GM18951 (cell line): ENCODE measurements at regions not wholly inside any gene's neighbourhood (a gene's known extent, or its start where the extent isn't known, plus 50 kb on each side); places are given as distances from the start of the nearest gene placed in this dataset.
"Not testable (repeated sequence)": the region's sequence is repeated elsewhere in the genome, so short reads cannot be mapped to it uniquely, and the experiment has no call there.

ENCODE experiments used
- POLR2A ChIP-seq: IDR thresholded peaks from 4 replicates; pipeline ENCODE4 v1.6.1; 2011; ENCODE audit warnings: mild to moderate bottlenecking; ENCODE audit not compliant: insufficient read length, insufficient read depth; ENCODE audit errors: extremely low read depth
- in situ Hi-C: fragments of 300-500 bp; cut with MboI; formaldehyde crosslinking; loops from one replicate; pipeline ENCODE4 v1.12.0; 2022; ENCODE audit warnings: low sequenced_read_pairs, mixed read lengths, inconsistent platforms; ENCODE audit not compliant: unreplicated experiment

DNA sequence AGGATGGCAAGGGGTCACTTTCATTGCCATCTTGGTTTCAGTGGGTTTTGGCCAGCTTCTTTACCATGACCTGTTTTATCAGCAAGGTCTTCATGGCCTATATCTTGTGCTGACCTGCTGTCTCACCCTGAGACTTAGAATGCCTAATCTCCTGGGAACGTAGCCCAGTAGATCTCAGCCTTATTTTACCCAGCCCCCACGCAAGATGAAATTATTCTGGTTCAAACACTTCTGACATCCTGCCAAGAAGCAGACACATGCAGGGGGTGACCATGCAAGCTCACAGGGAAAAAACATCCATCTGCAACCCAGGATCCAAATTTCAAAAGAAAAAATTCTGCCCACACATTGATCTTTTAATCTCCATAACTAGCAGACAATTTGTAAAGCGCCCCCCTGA lies 88.4 kb upstream of the EEPD1 start:
- TF ChIP-seq POLR2A: no peak
- in situ Hi-C loops: no loop called here

DNA sequence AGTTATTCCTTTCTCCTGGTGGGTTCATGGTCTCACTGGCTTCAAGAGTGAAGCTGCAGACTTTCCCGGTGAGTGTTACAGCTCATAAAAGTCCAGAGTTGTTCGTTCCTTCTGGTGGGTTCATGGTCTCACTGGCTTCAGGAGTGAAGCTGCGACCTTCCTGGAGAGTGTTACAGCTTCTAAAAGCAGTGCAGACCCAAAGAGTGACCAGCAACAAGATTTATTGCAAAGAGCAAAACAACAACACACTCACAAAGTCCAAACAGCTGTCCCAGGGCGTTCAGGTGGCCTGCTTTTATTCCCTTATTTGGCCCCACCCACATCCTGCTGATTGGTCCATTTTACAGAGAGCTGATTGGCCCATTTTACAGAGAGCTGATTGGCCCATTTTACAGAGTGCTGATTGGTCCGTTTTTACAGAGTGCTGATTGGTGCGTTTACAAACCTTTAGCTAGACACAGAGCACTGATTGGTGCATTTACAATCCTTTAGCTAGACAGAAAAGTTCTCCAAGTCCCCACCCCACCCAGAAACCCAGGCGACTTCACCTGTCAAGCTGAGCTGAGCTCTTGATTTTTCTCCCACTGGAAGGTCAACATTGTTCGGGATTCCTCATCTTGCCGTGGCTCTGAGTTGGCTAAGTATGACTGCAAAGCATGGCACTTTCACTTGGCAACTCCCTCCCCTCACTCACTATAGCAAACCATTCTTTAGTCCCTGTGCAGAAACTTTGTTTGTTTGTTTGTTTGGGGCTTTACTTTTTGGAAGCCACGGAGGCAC lies 87.3 kb upstream of the EEPD1 start:
- in situ Hi-C loops: not testable (repeated sequence)

DNA sequence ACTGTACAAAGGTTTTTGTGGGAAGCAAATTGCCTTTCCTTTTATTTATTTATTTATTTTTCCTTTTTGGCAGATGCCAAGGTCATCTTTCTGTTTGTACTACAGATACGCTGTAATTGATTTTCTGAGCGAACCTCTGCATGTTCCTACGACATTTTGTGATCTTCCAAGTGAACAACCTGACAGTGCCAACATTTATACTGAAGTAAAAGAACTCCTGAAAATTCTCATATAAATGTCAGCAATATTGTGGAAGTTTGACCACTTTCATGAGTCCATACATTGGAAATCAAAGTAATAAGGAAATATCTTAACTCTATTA lies 86.8 kb upstream of the EEPD1 start:
- in situ Hi-C loops: no loop called here

DNA sequence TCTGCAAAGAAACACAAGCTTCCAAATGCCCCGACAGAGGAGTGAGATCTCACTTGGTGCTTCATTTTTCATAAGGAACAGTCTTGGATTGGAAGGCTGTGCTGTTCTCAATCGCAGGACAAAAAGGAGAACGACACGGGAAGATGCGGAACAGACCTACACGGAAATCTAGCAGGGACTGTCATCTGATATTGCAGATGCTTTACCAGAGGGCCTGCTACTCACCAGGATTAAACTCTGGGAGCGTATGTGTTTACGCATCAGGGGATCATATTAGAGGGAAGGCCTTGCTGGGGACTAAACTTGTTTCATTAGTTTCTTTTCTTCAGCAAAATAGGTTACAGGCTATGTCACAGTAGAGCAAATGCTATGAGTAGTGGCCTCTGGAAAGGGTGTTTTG lies 82.8 kb upstream of the EEPD1 start:
- no peak for TF ChIP-seq POLR2A
- in situ Hi-C loops: no loop called here

More for the DNA sequence above, 86.8 kb upstream of the EEPD1 start:
- TF ChIP-seq POLR2A: no peak

DNA sequence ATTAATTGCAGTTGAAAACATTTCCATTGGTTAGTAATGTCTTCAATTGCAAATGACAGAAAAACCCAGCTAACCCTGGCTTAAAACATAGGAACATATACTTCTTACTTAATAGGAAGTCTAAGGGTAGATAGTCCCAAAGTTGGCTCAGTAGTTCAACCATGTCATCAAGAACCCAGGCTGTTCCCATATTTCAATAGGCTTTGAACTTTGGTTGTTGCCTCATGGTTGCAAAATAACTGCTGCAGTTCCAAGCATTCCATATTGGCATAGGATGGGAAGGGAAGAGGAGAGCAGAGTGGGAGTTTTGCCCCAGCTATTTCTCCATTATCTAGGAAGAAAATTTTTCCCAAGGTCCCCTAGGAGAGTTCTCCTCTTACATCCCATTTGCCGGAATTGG lies 81.4 kb upstream of the EEPD1 start:
- TF ChIP-seq POLR2A: no peak
- in situ Hi-C loops: no loop called here

DNA sequence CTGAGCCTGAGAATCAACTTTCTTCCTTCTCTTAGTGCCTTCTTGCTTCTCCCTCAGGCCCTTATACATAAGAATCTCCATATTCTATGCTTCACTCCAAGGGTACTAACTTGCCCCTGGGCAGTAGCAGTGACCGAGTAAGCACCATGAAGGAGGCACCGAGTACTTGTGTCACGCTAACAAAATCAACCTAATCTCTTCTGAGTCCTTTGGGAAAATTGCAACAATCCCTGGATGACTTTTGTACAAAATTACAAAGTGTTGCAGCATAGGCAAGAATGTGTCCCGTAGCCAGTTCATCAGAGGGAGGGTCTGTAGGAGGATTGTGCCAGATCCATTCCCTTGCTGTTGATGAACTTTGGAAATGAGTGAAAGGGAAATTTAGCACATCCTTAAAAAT lies 80.4 kb upstream of the EEPD1 start:
- TF ChIP-seq POLR2A: no peak
- in situ Hi-C loops: no loop called here

DNA sequence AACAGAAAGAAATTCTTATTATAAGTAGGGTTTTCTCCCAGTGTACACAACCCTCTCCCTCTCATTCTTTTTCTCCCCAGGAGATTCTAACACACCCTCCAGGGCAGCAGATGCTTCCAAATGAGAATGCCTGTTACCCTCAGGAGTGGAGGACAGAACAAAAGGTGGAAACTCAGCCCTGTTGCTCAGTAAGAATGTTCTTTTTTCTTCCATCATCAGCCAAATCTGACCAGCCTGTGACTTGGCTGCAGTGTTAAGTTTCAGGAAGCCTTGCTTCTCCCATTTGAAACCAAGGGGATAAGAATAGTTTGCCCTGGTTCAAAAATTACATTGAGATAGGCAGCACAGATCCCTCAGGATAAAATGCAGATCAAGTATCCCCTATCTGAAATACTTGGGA lies 77.5 kb upstream of the EEPD1 start:
- no peak for TF ChIP-seq POLR2A
- in situ Hi-C loops: no loop called here

DNA sequence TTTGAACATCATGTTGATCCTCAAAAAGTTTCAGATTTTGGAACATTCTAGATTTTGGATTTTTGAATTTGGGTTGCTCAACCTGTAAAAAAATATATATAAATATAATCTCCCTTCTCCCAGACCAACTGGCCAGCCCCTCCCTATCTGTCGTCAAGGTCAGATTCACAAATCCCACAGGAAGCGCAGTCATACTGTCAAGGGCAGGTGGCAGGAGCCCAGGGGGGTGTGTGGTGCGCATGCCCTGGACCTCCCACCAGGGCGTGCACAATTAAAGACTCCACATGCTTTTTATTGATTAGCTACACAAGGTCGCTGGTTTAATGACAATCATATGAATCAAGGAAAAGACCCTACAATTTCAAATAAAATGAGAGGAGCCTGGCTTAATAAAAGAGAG lies 77.0 kb upstream of the EEPD1 start:
- TF ChIP-seq POLR2A: no peak
- in situ Hi-C loops: no loop called here

DNA sequence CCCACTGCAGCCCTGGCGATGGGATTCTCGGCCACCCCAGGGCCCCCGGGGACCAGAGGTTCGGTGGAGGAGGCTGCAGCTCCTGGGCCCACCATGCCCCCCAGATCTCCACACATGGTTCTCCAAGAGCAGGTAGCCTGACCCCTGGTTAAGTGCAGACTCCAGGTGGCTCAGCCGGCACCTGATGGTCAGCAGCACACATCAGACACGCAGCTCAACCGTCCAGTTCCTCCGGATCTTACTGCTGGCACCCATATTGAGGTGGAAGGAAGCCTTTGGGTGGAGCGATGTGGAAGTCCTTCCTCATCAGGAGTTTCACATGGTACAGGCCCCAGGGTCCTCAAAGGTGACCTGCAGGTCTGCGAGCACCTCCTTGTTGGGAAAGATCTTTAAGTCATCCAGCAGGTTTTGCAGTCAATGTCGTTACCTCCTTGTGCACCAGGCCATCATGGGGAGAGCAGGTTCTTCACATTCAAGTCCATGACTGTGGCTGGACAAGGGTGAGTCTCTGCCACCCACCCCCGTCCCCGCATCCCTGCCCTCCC lies 74.2 kb upstream of the EEPD1 start:
- no peak for TF ChIP-seq POLR2A
- in situ Hi-C loops: no loop called here

DNA sequence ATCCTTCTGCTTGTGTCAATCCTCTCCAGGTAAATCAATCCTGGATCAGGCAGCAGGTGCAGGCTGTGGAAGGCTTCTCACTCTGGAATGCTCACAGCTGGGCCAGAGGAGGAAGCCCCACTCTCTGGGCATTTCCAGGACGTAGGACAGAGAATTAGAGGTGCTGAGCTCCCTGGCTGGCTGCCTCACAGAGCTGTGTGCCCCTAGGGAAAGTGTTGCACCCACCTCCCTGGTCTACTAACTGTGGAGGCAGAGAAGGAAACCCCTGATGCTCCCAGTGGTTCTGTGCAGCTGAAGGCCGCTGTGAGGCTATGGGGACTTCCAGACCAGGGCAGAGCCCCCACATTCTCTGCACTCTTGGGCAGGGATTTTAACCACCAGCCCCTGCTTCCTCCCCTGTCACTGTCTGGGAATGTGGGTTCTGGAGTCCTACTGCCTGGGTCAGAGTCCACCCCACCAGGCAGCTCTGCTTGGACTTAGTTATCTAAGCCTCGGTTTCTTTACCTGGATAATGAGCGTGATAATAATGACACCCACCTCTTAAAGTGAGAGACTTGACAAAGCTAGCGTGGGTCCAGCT lies 73.5 kb upstream of the EEPD1 start:
- TF ChIP-seq POLR2A: no peak
- in situ Hi-C loops: no loop called here

DNA sequence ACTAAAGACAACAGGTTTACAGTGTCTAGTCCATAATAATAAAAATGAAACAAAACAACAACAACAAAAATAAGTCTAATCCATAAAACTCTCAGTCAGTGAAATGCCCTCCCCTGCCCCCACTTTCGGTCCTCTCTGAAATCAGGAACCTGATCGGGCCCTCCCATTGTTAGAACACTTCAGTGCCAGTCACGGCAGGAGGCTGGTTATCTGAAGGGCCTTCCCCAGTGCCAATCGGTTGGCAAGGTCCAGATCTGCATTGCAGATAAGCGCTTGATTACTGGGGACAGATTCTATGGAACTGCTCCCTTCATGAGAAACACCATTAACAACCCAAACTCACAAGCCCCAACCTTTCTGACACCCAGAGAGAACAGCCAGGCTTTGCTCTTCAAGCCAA lies 72.2 kb upstream of the EEPD1 start:
- TF ChIP-seq POLR2A: no peak
- in situ Hi-C loops: no loop called here

DNA sequence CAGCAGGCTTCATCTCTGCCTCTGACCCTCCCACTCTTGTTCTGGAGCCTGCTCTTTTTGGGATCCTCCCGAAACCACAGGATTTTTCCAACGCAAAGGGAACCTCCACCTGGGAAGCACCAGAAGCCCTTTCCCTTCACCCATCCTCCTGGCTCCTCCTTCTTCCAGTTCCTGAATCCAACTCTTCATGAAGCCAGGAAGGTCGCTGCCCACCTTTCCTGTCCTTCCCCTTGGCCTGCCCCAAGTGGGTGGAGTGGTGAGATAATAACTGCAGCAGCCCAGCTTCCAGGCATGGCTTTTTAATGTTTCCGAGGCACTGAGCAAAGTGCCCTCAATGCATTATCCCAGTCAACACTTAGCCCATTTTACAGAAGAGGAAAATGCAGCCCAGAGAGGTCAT lies 70.8 kb upstream of the EEPD1 start:
- in situ Hi-C loops: no loop called here
- TF ChIP-seq POLR2A: no peak

DNA sequence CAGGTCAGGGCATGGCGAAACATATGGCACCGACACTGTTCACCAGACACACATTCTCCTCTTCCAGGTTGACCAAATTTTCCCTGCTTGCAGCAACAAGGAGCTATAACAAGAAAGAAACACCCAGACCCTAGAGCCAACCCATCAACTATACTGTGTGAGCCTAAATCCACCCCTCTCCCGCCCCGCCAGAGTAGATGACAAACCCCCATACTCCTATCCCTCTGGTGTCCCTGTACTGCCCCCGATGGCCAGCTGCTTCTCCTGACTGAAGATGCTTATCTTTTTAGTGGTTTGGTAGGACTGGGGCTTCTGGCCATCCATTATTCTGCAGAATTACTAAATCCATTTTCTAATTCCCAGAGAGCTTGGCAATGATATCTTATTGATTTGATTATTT lies 70.1 kb upstream of the EEPD1 start:
- in situ Hi-C loops: no loop called here

DNA sequence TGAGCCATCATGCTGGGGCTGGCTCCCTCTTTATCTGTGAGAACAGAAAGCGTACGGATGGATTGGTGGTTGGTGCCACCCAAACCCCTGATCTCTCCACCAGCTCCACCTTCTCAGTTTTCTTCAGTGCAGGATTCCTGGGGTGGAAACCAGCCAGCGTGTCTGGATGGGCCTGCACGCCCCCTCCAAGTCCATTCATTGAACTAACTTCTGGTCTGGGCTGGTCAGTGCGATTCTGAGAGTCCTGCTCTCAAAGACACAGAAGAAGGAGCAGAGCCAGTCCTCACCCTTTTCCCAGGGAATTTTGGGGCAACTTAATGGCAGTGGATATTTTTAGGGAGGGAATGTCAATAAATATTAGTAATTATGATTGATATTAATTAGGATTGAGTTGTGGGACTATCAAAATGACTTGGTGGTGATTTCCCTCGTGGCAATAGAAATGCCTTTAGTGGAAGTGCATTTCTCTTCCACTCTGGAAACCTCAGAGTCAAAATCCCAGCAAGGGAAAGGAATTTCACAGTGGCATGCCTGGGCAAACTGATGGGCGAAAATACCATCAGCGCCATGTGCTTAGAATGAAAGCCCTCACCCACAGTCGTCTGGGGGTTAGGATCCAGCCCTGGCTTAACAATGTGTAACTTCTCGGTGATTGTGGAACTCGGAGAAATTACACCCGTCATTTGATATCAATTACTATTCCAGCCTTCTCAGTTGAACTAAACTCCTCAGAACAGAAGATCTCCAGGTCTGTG lies 69.3 kb upstream of the EEPD1 start:
- in situ Hi-C loops: no loop called here
- no peak for TF ChIP-seq POLR2A

More for the DNA sequence above, 70.1 kb upstream of the EEPD1 start:
- TF ChIP-seq POLR2A: no peak
